ENCODE measurements at regions not wholly inside any gene's neighbourhood (a gene's known extent, or its start where the extent isn't known, plus 50 kb on each side); places are given as distances from the start of the nearest gene placed in this dataset.

GRCh38 chr14:44135972-44136371, 371.1 kb downstream of the FSCB start:
- no peaks in the 10 kb centered on the region for H3K27me3 ChIP-seq (ENCODE audit: control insufficient read depth, insufficient read depth, low read length)
- H3K27ac ChIP-seq (ENCODE audit: low read depth in 2 of 2, low read length in 2 of 2), result no peak overlapping the region
- DNase-seq (no peak), FAIRE-seq (no peak)
- no peak overlapping the region for H3K4me3 ChIP-seq (ENCODE audit: low read length in 3 of 3)
- no peak for TF ChIP-seq CTCF (IDR thresholded peaks at IDR 0.05; ENCODE audit: borderline replicate concordance, extremely low read depth, insufficient read depth)
- no peaks in the 10 kb centered on the region for H3K9me3 ChIP-seq (ENCODE audit: control insufficient read depth in 2 of 3, insufficient read depth in 1 of 3, low read length in 3 of 3)
- H3K36me3 ChIP-seq (ENCODE audit: control insufficient read depth in 2 of 3, insufficient read depth in 3 of 3, low read length in 3 of 3), result no peaks in the 10 kb centered on the region
- no peaks in the 10 kb centered on the region for H3K4me1 ChIP-seq (ENCODE audit: control insufficient read depth in 2 of 3, insufficient read depth in 2 of 3, low read depth in 1 of 3, low read length in 3 of 3)
- no peak overlapping the region for H3K9ac ChIP-seq (ENCODE audit: low read length in 3 of 3)
- intact Hi-C loops (cut with DNase I), result no loop called here

GRCh38 chr14:44131861-44132260, 375.2 kb downstream of the FSCB start:
- no peak for TF ChIP-seq CTCF (IDR thresholded peaks at IDR 0.05; ENCODE audit: borderline replicate concordance, extremely low read depth, insufficient read depth)

GRCh38 chr14:44113769-44114730, 393.0 kb downstream of the FSCB start:
- Histone ChIP-seq H3K9ac (ENCODE audit: low read length in 3 of 3) (no peak overlapping the region), H3K4me3 (ENCODE audit: low read length in 3 of 3) (no peak overlapping the region), H3K9me3 (ENCODE audit: control insufficient read depth in 2 of 3, insufficient read depth in 1 of 3, low read length in 3 of 3) (peaks cover 0 to 14% (median 0%) of the 10 kb centered on the region in 3 donors), H3K4me1 (ENCODE audit: control insufficient read depth in 2 of 3, insufficient read depth in 2 of 3, low read depth in 1 of 3, low read length in 3 of 3) (no peaks in the 10 kb centered on the region), H3K36me3 (ENCODE audit: control insufficient read depth in 2 of 3, insufficient read depth in 3 of 3, low read length in 3 of 3) (no peaks in the 10 kb centered on the region), H3K27me3 (ENCODE audit: control insufficient read depth, insufficient read depth, low read length) (no peaks in the 10 kb centered on the region), H3K27ac (ENCODE audit: low read depth in 2 of 2, low read length in 2 of 2) (no peak overlapping the region)
- intact Hi-C loops (cut with DNase I), result no loop called here
- FAIRE-seq (no peak), DNase-seq (no peak)
- no peak for TF ChIP-seq CTCF (IDR thresholded peaks at IDR 0.05; ENCODE audit: borderline replicate concordance, extremely low read depth, insufficient read depth)

More at GRCh38 chr14:44131861-44132260, 375.2 kb downstream of the FSCB start:
- intact Hi-C loops (cut with DNase I), result no loop called here
- H3K4me1 ChIP-seq (ENCODE audit: control insufficient read depth in 2 of 3, insufficient read depth in 2 of 3, low read depth in 1 of 3, low read length in 3 of 3), result no peaks in the 10 kb centered on the region
- H3K9ac ChIP-seq (ENCODE audit: low read length in 3 of 3), result no peak overlapping the region
- no peaks in the 10 kb centered on the region for H3K27me3 ChIP-seq (ENCODE audit: control insufficient read depth, insufficient read depth, low read length)
- no peak for FAIRE-seq
- H3K4me3 ChIP-seq (ENCODE audit: low read length in 3 of 3), result no peak overlapping the region
- DNase-seq, result peak in 1 of 5 donors; percentile 7
- no peak overlapping the region for H3K27ac ChIP-seq (ENCODE audit: low read depth in 2 of 2, low read length in 2 of 2)
- no peaks in the 10 kb centered on the region for H3K9me3 ChIP-seq (ENCODE audit: control insufficient read depth in 2 of 3, insufficient read depth in 1 of 3, low read length in 3 of 3)
- no peaks in the 10 kb centered on the region for H3K36me3 ChIP-seq (ENCODE audit: control insufficient read depth in 2 of 3, insufficient read depth in 3 of 3, low read length in 3 of 3)

Data from kidney (tissue), 13 donors.